HepG2 (cell line): ENCODE measurements at regions not wholly inside any gene's neighbourhood (a gene's known extent, or its start where the extent isn't known, plus 50 kb on each side); places are given as distances from the start of the nearest gene placed in this dataset.

ENCODE experiments used
- ATAC-seq: fragments of 200-7000 bp; cut with Tn5 transposase; 3 replicates; pipeline ENCODE4 v1.9.1; 2020; ENCODE audit warnings: mild to moderate bottlenecking, moderate library complexity
- BruUV-seq: library from RNA; stranded (reverse); fragments of 400-500 nt; replicated peaks from 2 replicates; lab custom pipeline; 2021; lab: Mats Ljungman, UMichigan
- CTCF ChIA-PET: fragments of 300-600 bp; formaldehyde crosslinking; extraction: SDS; loops from one replicate; lab custom pipeline; 2021; ENCODE audit warnings: low total read pairs, inconsistent platforms, low intra/inter-chr PET ratio; lab: Yijun Ruan, JAX
- POLR2A ChIA-PET: fragments of 350-600 bp; sonication (Branson Sonifier 250); formaldehyde crosslinking; loops from one replicate; lab custom pipeline; 2020; ENCODE audit warnings: antibody characterized with exemption, inconsistent platforms; lab: Yijun Ruan, JAX
- DNase-seq: peaks from one replicate; pipeline ENCODE4 v3.0.0-alpha.2; 2015; ENCODE audit warnings: low spot score
- FAIRE-seq: peaks from 3 replicates; lab custom pipeline; 2011; peaks lifted over from hg19 to GRCh38; lab: Jason Lieb, UNC
- H2AFZ ChIP-seq: one replicate; pipeline ENCODE4 v1.6.1; 2011; ENCODE audit warnings: low read length, inconsistent platforms
- H3K27ac ChIP-seq: fragments of 300-600 bp; 3 replicates; pipeline ENCODE4 v1.8.0; 2011; ENCODE audit warnings: mixed run types, mild to moderate bottlenecking, mixed read lengths, low read length, inconsistent platforms; ENCODE audit not compliant: insufficient read depth; ENCODE audit errors: extremely low read length
- H3K27me3 ChIP-seq, 2 experiments: fragments of 200-600 bp in 1 of 2; 2 replicates in 1 of 2; 3 replicates in 1 of 2; pipeline versions ENCODE4 v1.6.0 to v1.8.0; 2011; ENCODE audit warnings: low read length in 2 of 2, mild to moderate bottlenecking in 2 of 2, moderate library complexity in 2 of 2, inconsistent platforms in 1 of 2; ENCODE audit not compliant: insufficient read depth in 2 of 2, control insufficient read depth in 1 of 2
- H3K36me3 ChIP-seq, 2 experiments: fragments of 200-600 bp in 1 of 2; replicated peaks in 1 of 2; 2 replicates in 1 of 2; 3 replicates in 1 of 2; pipeline versions ENCODE4 v1.5.1 to v1.8.0; 2011; ENCODE audit warnings: low read length in 2 of 2, inconsistent platforms in 1 of 2; ENCODE audit not compliant: insufficient read depth in 2 of 2, control insufficient read depth in 1 of 2
- H3K4me1 ChIP-seq: 2 replicates; pipeline ENCODE4 v1.5.1; 2012; ENCODE audit warnings: low read length, inconsistent platforms; ENCODE audit not compliant: insufficient read depth
- H3K4me2 ChIP-seq: 2 replicates; pipeline ENCODE4 v1.6.0; 2011; ENCODE audit warnings: low read depth, low read length, inconsistent platforms
- H3K4me3 ChIP-seq, 3 experiments: fragments of 200-600 bp in 1 of 3; sonication (generic), shearing (Covaris generic) in 1 of 3; replicated peaks in 1 of 3; 2 replicates each; pipeline ENCODE4 v1.5.1; 2011 to 2016; ENCODE audit warnings: low read length in 3 of 3, inconsistent platforms in 2 of 3, low read depth in 2 of 3, mild to moderate bottlenecking in 2 of 3, control low read depth in 1 of 3, mixed read lengths in 1 of 3; ENCODE audit not compliant: insufficient read depth in 1 of 3
- H3K79me2 ChIP-seq: one replicate; pipeline ENCODE4 v1.6.1; 2011; ENCODE audit warnings: low read length, inconsistent platforms; ENCODE audit not compliant: insufficient read depth
- H3K9ac ChIP-seq: 2 replicates; pipeline ENCODE4 v1.6.0; 2011; ENCODE audit warnings: mild to moderate bottlenecking, low read depth, low read length, inconsistent platforms; ENCODE audit not compliant: insufficient read depth
- H3K9me3 ChIP-seq: 2 replicates; pipeline ENCODE4 v1.5.1; 2012; ENCODE audit warnings: mild to moderate bottlenecking, low read length
- H4K20me1 ChIP-seq: 2 replicates; pipeline ENCODE4 v1.6.0; 2011; ENCODE audit warnings: inconsistent platforms, mild to moderate bottlenecking, low read length, moderate library complexity; ENCODE audit not compliant: insufficient read depth
- HOXD1 ChIP-seq: sonication (generic); formaldehyde crosslinking; IDR thresholded peaks from 2 replicates; pipeline ENCODE4 v1.5.0; 2020; ENCODE audit warnings: missing genetic modification reagents
- KLF16 ChIP-seq, 2 experiments: sonication (generic) in 1 of 2; formaldehyde crosslinking in 1 of 2; IDR thresholded peaks; 2 replicates each; pipeline versions ENCODE4 v1.6.1 to v1.8.0; 2016 to 2023; ENCODE audit warnings: missing genetic modification reagents in 2 of 2, missing compliant biosample characterization in 1 of 2
- NFIC ChIP-seq: IDR thresholded peaks from 2 replicates; pipeline ENCODE4 v1.6.1; 2012; ENCODE audit warnings: mild to moderate bottlenecking, low read length, inconsistent platforms
- ZNF17 ChIP-seq: sonication (generic); formaldehyde crosslinking; IDR thresholded peaks from 2 replicates; pipeline ENCODE4 v1.5.0; 2020; ENCODE audit warnings: mild to moderate bottlenecking, missing genetic modification reagents
- ZNF264 ChIP-seq: sonication (generic); formaldehyde crosslinking; IDR thresholded peaks from 2 replicates; pipeline ENCODE4 v1.4.0; 2020; ENCODE audit warnings: missing genetic modification reagents
- ZNF33B ChIP-seq: sonication (generic); formaldehyde crosslinking; IDR thresholded peaks from 2 replicates; pipeline ENCODE4 v1.5.1; 2020; ENCODE audit warnings: mild to moderate bottlenecking, missing genetic modification reagents
- ZNF34 ChIP-seq: sonication (generic); formaldehyde crosslinking; IDR thresholded peaks from 2 replicates; pipeline ENCODE4 v1.4.0; 2020; ENCODE audit warnings: mild to moderate bottlenecking, missing genetic modification reagents, borderline replicate concordance
- ZNF382 ChIP-seq: sonication (generic); formaldehyde crosslinking; IDR thresholded peaks from 2 replicates; pipeline ENCODE4 v1.5.0; 2020; ENCODE audit warnings: missing genetic modification reagents, mild to moderate bottlenecking, borderline replicate concordance
- ZNF383 ChIP-seq: sonication (generic); formaldehyde crosslinking; IDR thresholded peaks from 2 replicates; pipeline ENCODE4 v1.4.0; 2020; ENCODE audit warnings: missing genetic modification reagents, mild to moderate bottlenecking, borderline replicate concordance
- ZNF598 ChIP-seq: sonication (generic); formaldehyde crosslinking; IDR thresholded peaks from 2 replicates; pipeline ENCODE4 v1.5.1; 2020; ENCODE audit warnings: mild to moderate bottlenecking, missing genetic modification reagents, borderline replicate concordance
- ZNF615 ChIP-seq: sonication (generic); formaldehyde crosslinking; IDR thresholded peaks from 2 replicates; pipeline ENCODE4 v1.5.0; 2020; ENCODE audit warnings: mild to moderate bottlenecking, missing genetic modification reagents, borderline replicate concordance
- WGBS: methylation state at CpG from one replicate; pipeline ENCODE4 v1.1.6; 2017; ENCODE audit warnings: low lambda C conversion rate; 5-methylcytosine and 5-hydroxymethylcytosine counted together
- in situ Hi-C: cut with HindIII; loops from 2 replicates; pipeline ENCODE4 v1.10.0; 2017; ENCODE audit warnings: low pct_unique_long_range_greater_than_20kb; ENCODE audit not compliant: extremely low pct_ligation_motif_present
- intact Hi-C: fragments of 100-400 bp; cut with micrococcal nuclease; formaldehyde crosslinking; loops from one replicate; pipeline ENCODE4 v1.10.0; 2022; ENCODE audit not compliant: unreplicated experiment
- TF ChIP-seq, protein P1 (sequence below): sonication (generic); formaldehyde crosslinking; conservative IDR thresholded peaks from 2 replicates; pipeline ENCODE4 v1.8.0; 2022; ENCODE audit warnings: missing genetic modification reagents
- TF ChIP-seq, protein P2 (sequence below): sonication (generic); formaldehyde crosslinking; IDR thresholded peaks from 2 replicates; pipeline ENCODE4 v1.4.0; 2020; ENCODE audit warnings: missing genetic modification reagents
- TF ChIP-seq, protein P3 (sequence below): sonication (generic); formaldehyde crosslinking; IDR thresholded peaks from 2 replicates; pipeline ENCODE4 v1.5.0; 2020; ENCODE audit warnings: mild to moderate bottlenecking, missing genetic modification reagents
- TF ChIP-seq, protein P4 (sequence below): sonication (generic); formaldehyde crosslinking; IDR thresholded peaks from 2 replicates; pipeline ENCODE4 v1.8.0; 2022; ENCODE audit warnings: missing genetic modification reagents, mild to moderate bottlenecking, moderate library complexity, borderline replicate concordance

DNA sequence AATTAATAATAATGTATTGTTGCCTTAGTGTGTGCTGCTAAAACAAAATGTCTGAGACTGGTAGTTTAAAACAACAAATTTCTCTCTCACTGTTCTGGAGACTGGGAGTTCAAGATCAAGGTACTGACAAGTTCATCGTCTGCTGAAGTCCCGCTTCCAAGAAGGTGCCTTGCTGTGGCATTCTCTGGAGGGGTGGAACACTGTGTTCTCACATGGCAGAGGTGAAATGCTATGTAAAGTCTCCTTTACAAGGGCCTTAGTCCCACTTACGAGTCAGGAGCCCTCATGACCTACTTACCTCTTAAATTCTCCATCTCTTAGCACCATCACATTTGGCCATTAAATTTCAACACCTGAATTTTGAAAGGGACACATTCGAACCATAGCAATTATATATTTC lies 299.2 kb upstream of the RBMS1 start (continued):
- TF ChIP-seq, protein P1, sequence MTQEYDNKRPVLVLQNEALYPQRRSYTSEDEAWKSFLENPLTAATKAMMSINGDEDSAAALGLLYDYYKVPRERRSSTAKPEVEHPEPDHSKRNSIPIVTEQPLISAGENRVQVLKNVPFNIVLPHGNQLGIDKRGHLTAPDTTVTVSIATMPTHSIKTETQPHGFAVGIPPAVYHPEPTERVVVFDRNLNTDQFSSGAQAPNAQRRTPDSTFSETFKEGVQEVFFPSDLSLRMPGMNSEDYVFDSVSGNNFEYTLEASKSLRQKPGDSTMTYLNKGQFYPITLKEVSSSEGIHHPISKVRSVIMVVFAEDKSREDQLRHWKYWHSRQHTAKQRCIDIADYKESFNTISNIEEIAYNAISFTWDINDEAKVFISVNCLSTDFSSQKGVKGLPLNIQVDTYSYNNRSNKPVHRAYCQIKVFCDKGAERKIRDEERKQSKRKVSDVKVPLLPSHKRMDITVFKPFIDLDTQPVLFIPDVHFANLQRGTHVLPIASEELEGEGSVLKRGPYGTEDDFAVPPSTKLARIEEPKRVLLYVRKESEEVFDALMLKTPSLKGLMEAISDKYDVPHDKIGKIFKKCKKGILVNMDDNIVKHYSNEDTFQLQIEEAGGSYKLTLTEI (CRISPR knock-in tag), result no peak
- TF ChIP-seq ZNF598 (CRISPR knock-in tag) (no peak), ZNF264 (no peak), ZNF34 (CRISPR knock-in tag) (no peak), ZNF615 (no peak), ZNF17 (no peak)

DNA sequence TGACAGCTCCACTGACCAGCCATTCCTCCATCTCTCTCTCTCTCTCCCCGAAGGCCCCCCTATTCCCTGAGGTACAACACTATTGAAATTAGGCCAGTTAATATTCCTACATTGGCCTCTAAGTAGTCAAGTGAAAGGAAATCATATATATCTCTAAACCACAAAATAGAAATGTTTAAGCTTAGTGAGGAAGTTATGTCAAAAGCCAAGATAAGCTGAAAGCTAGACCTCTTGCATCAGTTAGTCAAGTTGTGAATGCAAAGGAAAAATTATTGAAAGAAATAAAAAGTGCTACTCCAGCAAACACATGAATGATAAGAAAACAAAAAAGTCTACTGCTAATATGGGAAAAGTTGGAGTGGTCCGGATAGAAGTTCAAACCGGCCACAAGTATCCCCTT lies 301.3 kb upstream of the RBMS1 start:
- H4K20me1 ChIP-seq, result no peaks in the 10 kb centered on the region
- no peak for TF ChIP-seq ZNF383 (CRISPR knock-in tag)
- TF ChIP-seq, protein P2, sequence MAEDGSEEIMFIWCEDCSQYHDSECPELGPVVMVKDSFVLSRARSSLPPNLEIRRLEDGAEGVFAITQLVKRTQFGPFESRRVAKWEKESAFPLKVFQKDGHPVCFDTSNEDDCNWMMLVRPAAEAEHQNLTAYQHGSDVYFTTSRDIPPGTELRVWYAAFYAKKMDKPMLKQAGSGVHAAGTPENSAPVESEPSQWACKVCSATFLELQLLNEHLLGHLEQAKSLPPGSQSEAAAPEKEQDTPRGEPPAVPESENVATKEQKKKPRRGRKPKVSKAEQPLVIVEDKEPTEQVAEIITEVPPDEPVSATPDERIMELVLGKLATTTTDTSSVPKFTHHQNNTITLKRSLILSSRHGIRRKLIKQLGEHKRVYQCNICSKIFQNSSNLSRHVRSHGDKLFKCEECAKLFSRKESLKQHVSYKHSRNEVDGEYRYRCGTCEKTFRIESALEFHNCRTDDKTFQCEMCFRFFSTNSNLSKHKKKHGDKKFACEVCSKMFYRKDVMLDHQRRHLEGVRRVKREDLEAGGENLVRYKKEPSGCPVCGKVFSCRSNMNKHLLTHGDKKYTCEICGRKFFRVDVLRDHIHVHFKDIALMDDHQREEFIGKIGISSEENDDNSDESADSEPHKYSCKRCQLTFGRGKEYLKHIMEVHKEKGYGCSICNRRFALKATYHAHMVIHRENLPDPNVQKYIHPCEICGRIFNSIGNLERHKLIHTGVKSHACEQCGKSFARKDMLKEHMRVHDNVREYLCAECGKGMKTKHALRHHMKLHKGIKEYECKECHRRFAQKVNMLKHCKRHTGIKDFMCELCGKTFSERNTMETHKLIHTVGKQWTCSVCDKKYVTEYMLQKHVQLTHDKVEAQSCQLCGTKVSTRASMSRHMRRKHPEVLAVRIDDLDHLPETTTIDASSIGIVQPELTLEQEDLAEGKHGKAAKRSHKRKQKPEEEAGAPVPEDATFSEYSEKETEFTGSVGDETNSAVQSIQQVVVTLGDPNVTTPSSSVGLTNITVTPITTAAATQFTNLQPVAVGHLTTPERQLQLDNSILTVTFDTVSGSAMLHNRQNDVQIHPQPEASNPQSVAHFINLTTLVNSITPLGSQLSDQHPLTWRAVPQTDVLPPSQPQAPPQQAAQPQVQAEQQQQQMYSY (CRISPR knock-in tag), result no peak
- no peak for TF ChIP-seq HOXD1 (CRISPR knock-in tag)
- TF ChIP-seq, protein P3, sequence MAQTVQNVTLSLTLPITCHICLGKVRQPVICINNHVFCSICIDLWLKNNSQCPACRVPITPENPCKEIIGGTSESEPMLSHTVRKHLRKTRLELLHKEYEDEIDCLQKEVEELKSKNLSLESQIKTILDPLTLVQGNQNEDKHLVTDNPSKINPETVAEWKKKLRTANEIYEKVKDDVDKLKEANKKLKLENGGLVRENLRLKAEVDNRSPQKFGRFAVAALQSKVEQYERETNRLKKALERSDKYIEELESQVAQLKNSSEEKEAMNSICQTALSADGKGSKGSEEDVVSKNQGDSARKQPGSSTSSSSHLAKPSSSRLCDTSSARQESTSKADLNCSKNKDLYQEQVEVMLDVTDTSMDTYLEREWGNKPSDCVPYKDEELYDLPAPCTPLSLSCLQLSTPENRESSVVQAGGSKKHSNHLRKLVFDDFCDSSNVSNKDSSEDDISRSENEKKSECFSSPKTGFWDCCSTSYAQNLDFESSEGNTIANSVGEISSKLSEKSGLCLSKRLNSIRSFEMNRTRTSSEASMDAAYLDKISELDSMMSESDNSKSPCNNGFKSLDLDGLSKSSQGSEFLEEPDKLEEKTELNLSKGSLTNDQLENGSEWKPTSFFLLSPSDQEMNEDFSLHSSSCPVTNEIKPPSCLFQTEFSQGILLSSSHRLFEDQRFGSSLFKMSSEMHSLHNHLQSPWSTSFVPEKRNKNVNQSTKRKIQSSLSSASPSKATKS (CRISPR knock-in tag), result no peak
- TF ChIP-seq NFIC, result no peak
- TF ChIP-seq KLF16 (CRISPR knock-in tag; IDR thresholded peaks at IDR 0.05), result no peak
- no peak for TF ChIP-seq ZNF33B
- TF ChIP-seq, protein P4, sequence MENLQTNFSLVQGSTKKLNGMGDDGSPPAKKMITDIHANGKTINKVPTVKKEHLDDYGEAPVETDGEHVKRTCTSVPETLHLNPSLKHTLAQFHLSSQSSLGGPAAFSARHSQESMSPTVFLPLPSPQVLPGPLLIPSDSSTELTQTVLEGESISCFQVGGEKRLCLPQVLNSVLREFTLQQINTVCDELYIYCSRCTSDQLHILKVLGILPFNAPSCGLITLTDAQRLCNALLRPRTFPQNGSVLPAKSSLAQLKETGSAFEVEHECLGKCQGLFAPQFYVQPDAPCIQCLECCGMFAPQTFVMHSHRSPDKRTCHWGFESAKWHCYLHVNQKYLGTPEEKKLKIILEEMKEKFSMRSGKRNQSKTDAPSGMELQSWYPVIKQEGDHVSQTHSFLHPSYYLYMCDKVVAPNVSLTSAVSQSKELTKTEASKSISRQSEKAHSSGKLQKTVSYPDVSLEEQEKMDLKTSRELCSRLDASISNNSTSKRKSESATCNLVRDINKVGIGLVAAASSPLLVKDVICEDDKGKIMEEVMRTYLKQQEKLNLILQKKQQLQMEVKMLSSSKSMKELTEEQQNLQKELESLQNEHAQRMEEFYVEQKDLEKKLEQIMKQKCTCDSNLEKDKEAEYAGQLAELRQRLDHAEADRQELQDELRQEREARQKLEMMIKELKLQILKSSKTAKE (CRISPR knock-in tag), result no peak
- no peak for TF ChIP-seq ZNF382 (CRISPR knock-in tag)

More for the DNA sequence above, 301.3 kb upstream of the RBMS1 start:
- Histone ChIP-seq H3K4me2 (no peak overlapping the region), H3K4me3 (no peak overlapping the region), H3K27ac (no peak overlapping the region), H3K27me3 (peaks cover 0 to 1% of the 10 kb centered on the region in 2 experiments; a peak in 1 of 5 replicates), H3K79me2 (no peaks in the 10 kb centered on the region), H3K4me1 (no peaks in the 10 kb centered on the region), H3K9ac (no peak overlapping the region), H2AFZ (no peak overlapping the region), H3K36me3 (no peaks in the 10 kb centered on the region), H3K9me3 (0 out of 2 replicates have a peak, but pooled peaks cover 4% of the 10 kb centered on the region)
- in situ Hi-C loops (no loop called here), intact Hi-C loops (no loop called here)
- 4% methylated on average over 3 of the region's 3 CpGs for WGBS
- no TSS peak for BruUV-seq
- no peak for ATAC-seq
- DNase-seq, result no peak
- FAIRE-seq, result no peak
- ChIA-PET CTCF (no interaction called here), POLR2A (no interaction called here)
